ENCODE measurements at regions not wholly inside any gene's neighbourhood (a gene's known extent, or its start where the extent isn't known, plus 50 kb on each side); places are given as distances from the start of the nearest gene placed in this dataset.

DNA sequence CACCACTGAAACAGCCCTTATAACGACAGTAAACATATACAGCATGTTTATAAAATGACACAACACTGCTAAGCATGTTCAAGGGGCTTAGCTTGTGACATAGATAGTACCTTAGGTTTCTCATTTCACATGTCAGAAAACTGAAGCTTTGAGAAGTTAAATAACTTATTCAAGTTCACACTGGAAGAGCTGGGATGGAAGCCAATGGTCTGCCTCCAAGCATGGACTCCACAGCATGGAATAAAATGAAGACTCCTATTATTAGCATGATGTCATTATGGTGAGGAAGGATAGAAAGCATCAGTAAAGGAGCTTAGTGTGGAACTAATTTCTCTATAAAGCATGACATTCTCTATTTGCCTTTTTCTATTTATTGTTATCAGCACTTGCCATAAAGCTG lies 316.7 kb downstream of the PLK2 start:
- no peak for ATAC-seq
- TF ChIP-seq, protein P1, sequence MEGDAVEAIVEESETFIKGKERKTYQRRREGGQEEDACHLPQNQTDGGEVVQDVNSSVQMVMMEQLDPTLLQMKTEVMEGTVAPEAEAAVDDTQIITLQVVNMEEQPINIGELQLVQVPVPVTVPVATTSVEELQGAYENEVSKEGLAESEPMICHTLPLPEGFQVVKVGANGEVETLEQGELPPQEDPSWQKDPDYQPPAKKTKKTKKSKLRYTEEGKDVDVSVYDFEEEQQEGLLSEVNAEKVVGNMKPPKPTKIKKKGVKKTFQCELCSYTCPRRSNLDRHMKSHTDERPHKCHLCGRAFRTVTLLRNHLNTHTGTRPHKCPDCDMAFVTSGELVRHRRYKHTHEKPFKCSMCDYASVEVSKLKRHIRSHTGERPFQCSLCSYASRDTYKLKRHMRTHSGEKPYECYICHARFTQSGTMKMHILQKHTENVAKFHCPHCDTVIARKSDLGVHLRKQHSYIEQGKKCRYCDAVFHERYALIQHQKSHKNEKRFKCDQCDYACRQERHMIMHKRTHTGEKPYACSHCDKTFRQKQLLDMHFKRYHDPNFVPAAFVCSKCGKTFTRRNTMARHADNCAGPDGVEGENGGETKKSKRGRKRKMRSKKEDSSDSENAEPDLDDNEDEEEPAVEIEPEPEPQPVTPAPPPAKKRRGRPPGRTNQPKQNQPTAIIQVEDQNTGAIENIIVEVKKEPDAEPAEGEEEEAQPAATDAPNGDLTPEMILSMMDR (IDR thresholded peaks at IDR 0.05), result no peak
- TF ChIP-seq POLR2A (IDR thresholded peaks at IDR 0.05), result no peak
- Histone ChIP-seq H3K27me3 (no peaks in the 10 kb centered on the region), H3K36me3 (no peaks in the 10 kb centered on the region), H3K4me3 (no peak overlapping the region), H3K27ac (no peak overlapping the region), H3K9me3 (no peaks in the 10 kb centered on the region), H3K4me1 (no peaks in the 10 kb centered on the region)
- 86 to 100% (median 93%) methylated on average over 1 of the region's 1 CpG for WGBS, 4 donors
- intact Hi-C loops (cut with DNase I), result no loop called here
- DNase-seq, result no peak

DNA sequence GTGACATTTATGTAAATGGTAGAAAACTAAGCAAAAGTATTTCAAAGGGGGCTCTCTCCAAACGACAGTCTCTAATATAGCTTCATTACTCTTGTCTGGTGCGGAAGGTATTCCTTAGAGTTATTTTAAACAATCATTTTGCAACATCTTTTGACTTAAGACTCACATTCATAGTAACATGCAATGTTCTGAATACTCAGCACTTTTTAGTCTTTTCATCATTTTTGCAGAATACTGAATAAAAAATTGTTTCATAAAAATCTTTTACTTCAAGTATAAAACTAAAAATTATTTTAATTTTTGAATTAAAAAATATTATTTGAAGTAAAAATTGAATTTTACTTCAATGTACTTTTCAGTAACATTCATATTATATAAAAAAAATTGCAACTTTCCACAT lies 321.1 kb downstream of the PLK2 start:
- DNase-seq (no peak), ATAC-seq (no peak)
- TF ChIP-seq, protein P1 (IDR thresholded peaks at IDR 0.05), result no peak
- no peak for TF ChIP-seq POLR2A (IDR thresholded peaks at IDR 0.05)
- Histone ChIP-seq H3K9me3 (no peaks in the 10 kb centered on the region), H3K27me3 (no peaks in the 10 kb centered on the region), H3K4me3 (no peak overlapping the region), H3K27ac (no peak overlapping the region), H3K36me3 (no peaks in the 10 kb centered on the region), H3K4me1 (peaks cover 0 to 9% (median 6%) of the 10 kb centered on the region in 12 donors)
- 95 to 99% (median 96%) methylated on average over 2 of the region's 2 CpGs for WGBS, 4 donors
- intact Hi-C loops (cut with DNase I), result no loop called here

DNA sequence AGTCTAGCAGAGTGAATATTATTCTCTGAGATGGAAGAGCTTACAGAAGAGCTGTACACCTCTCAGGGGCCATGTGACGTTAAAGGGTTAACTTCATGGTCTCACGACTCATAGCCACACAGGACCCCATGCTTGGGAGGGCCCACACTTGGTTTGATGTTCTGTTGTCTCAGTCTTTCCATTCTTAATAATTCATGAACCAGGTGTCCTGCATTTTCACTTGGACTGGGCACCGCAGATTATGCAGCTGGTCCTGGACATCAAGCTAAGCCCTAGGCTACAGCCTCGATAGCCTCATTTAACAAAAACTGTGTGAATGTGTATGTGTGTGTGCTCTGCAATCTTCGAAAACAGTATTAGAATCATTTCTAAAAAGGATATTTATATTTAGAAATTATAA lies 323.5 kb downstream of the PLK2 start:
- 83 to 87% (median 84%) methylated on average over 5 of the region's 5 CpGs for WGBS, 4 donors
- Histone ChIP-seq H3K36me3 (no peaks in the 10 kb centered on the region), H3K4me1 (peaks cover 0 to 18% (median 7%) of the 10 kb centered on the region in 12 donors)

GRCh38 chr5:58135571-58136335 lies 324.1 kb downstream of the PLK2 start:
- Histone ChIP-seq H3K36me3 (no peaks in the 10 kb centered on the region), H3K27me3 (no peaks in the 10 kb centered on the region), H3K9me3 (no peaks in the 10 kb centered on the region), H3K4me3 (no peak overlapping the region), H3K27ac (no peak overlapping the region), H3K4me1 (peaks cover 0 to 18% (median 7%) of the 10 kb centered on the region in 12 donors)
- ATAC-seq (peak in 2 of 4 donors; percentile 30 to 59), DNase-seq (no peak)
- intact Hi-C loops (cut with DNase I), result no loop called here
- WGBS, 4 donors, result 68 to 82% (median 73%) methylated on average over 5 of the region's 5 CpGs
- TF ChIP-seq, protein P1 (IDR thresholded peaks at IDR 0.05), result no peak
- TF ChIP-seq POLR2A (IDR thresholded peaks at IDR 0.05), result no peak

More for the DNA sequence above, 323.5 kb downstream of the PLK2 start:
- intact Hi-C loops (cut with DNase I), result no loop called here
- no peak for TF ChIP-seq POLR2A (IDR thresholded peaks at IDR 0.05)
- TF ChIP-seq, protein P1 (IDR thresholded peaks at IDR 0.05), result no peak
- Histone ChIP-seq H3K27ac (no peak overlapping the region), H3K27me3 (no peaks in the 10 kb centered on the region), H3K4me3 (no peak overlapping the region), H3K9me3 (no peaks in the 10 kb centered on the region)
- ATAC-seq, result no peak
- DNase-seq, result no peak
